Endodermal cell (in vitro differentiated cells): ENCODE measurements at regions not wholly inside any gene's neighbourhood (a gene's known extent, or its start where the extent isn't known, plus 50 kb on each side); places are given as distances from the start of the nearest gene placed in this dataset.

ENCODE experiments used
- DNase-seq: peaks from one replicate; pipeline ENCODE4 v3.0.0-alpha.2; 2017
- H3K27ac ChIP-seq: 2 replicates; pipeline ENCODE4 v1.5.1; 2013; ENCODE audit warnings: mild to moderate bottlenecking, low read depth, low read length, moderate library complexity
- H3K27me3 ChIP-seq: 2 replicates; pipeline ENCODE4 v1.6.1; 2013; ENCODE audit warnings: mild to moderate bottlenecking, low read length, moderate library complexity; ENCODE audit not compliant: insufficient read depth, control insufficient read depth, poor library complexity, severe bottlenecking
- H3K36me3 ChIP-seq: 2 replicates; pipeline ENCODE4 v1.7.0; 2013; ENCODE audit warnings: mild to moderate bottlenecking, low read length, moderate library complexity; ENCODE audit not compliant: control insufficient read depth, insufficient read depth
- H3K4me1 ChIP-seq: one replicate; pipeline ENCODE4 v1.7.0; 2013; ENCODE audit warnings: low read length; ENCODE audit not compliant: control insufficient read depth, insufficient read depth
- H3K4me3 ChIP-seq: 2 replicates; pipeline ENCODE4 v1.5.1; 2013; ENCODE audit warnings: mild to moderate bottlenecking, low read length, moderate library complexity
- H3K9ac ChIP-seq: 2 replicates; pipeline ENCODE4 v1.6.1; 2013; ENCODE audit warnings: mild to moderate bottlenecking, low read length, moderate library complexity; ENCODE audit not compliant: poor library complexity, severe bottlenecking; ENCODE audit errors: extremely low read depth
- H3K9me3 ChIP-seq: 2 replicates; pipeline ENCODE4 v1.6.1; 2013; ENCODE audit warnings: mild to moderate bottlenecking, low read length, moderate library complexity; ENCODE audit not compliant: control insufficient read depth
- H3K27ac Mint-ChIP-seq: 2 replicates; pipeline ENCODE4 v1.8.0; 2020; ENCODE audit warnings: mixed read lengths
- H3K27me3 Mint-ChIP-seq: 2 replicates; pipeline ENCODE4 v1.8.0; 2021; ENCODE audit warnings: mild to moderate bottlenecking, mixed read lengths; ENCODE audit not compliant: insufficient read depth
- H3K36me3 Mint-ChIP-seq: 2 replicates; pipeline ENCODE4 v1.8.0; 2020; ENCODE audit warnings: low read depth, mixed read lengths
- H3K4me1 Mint-ChIP-seq: 2 replicates; pipeline ENCODE4 v1.8.0; 2020; ENCODE audit warnings: mixed read lengths
- H3K4me3 Mint-ChIP-seq: 2 replicates; pipeline ENCODE4 v1.8.0; 2020; ENCODE audit warnings: mild to moderate bottlenecking, moderate library complexity, mixed read lengths
- H3K9me3 Mint-ChIP-seq: 2 replicates; pipeline ENCODE4 v1.8.0; 2020; ENCODE audit warnings: mild to moderate bottlenecking, mixed read lengths
- WGBS, 2 experiments: methylation state at CpG; one replicate each; pipeline versions ENCODE4 v1.1.5 to v1.1.7; 2013; ENCODE audit warnings: missing lambda C conversion rate in 2 of 2, mixed read lengths in 1 of 2; ENCODE audit not compliant: insufficient coverage in 1 of 2, insufficient read length in 1 of 2; 5-methylcytosine and 5-hydroxymethylcytosine counted together
- TF ChIP-seq, protein P1 (sequence below): fragments of 200-600 bp; sonication (generic); conservative IDR thresholded peaks from 2 replicates; pipeline ENCODE4 v1.5.0; 2021; ENCODE audit warnings: antibody characterized with exemption, mild to moderate bottlenecking

- Histone ChIP-seq H3K27ac (no peak overlapping the region), H3K4me1 (no peaks in the 10 kb centered on the region), H3K9me3 (no peaks in the 10 kb centered on the region), H3K36me3 (no peaks in the 10 kb centered on the region), H3K27me3 (no peaks in the 10 kb centered on the region), H3K9ac (no peak overlapping the region), H3K4me3 (no peak overlapping the region)
- Mint-ChIP-seq H3K27ac (no peak overlapping the region), H3K27me3 (no peaks in the 10 kb centered on the region), H3K36me3 (no peaks in the 10 kb centered on the region), H3K4me3 (no peak overlapping the region), H3K9me3 (no peaks in the 10 kb centered on the region), H3K4me1 (no peaks in the 10 kb centered on the region)
- no peak for DNase-seq
- WGBS, 2 experiments, result 93 to 95% methylated on average over 8 of the region's 8 CpGs
- TF ChIP-seq, protein P1, sequence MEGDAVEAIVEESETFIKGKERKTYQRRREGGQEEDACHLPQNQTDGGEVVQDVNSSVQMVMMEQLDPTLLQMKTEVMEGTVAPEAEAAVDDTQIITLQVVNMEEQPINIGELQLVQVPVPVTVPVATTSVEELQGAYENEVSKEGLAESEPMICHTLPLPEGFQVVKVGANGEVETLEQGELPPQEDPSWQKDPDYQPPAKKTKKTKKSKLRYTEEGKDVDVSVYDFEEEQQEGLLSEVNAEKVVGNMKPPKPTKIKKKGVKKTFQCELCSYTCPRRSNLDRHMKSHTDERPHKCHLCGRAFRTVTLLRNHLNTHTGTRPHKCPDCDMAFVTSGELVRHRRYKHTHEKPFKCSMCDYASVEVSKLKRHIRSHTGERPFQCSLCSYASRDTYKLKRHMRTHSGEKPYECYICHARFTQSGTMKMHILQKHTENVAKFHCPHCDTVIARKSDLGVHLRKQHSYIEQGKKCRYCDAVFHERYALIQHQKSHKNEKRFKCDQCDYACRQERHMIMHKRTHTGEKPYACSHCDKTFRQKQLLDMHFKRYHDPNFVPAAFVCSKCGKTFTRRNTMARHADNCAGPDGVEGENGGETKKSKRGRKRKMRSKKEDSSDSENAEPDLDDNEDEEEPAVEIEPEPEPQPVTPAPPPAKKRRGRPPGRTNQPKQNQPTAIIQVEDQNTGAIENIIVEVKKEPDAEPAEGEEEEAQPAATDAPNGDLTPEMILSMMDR, result no peak
Measured at GRCh38 chr1:244200596-244200995, 149.5 kb downstream of the ZBTB18 start.

DNA sequence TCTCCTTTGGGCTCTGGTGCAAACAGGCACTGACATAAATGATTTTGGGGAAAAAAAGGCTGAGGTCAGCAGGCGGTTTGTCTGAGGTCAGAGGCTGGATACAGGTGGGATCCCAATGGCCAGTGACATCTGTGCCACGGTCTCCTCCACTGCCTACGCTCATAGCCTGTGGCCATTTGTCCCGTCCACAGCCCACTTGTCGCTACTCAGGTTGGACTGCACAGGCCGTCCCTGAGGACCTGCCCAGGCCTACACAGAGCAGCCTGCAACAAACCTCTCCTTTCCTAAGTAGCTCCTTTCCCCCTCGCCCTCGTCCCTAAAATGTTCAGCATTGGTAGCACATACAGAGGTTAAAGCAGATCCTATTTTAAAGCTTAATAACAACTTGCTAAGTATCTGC is 150.7 kb downstream of the ZBTB18 start:
- Mint-ChIP-seq H3K9me3 (no peaks in the 10 kb centered on the region), H3K4me3 (no peak overlapping the region), H3K4me1 (no peaks in the 10 kb centered on the region), H3K27me3 (no peaks in the 10 kb centered on the region), H3K36me3 (no peaks in the 10 kb centered on the region), H3K27ac (no peak overlapping the region)
- H3K4me1 ChIP-seq, result no peaks in the 10 kb centered on the region
- no peaks in the 10 kb centered on the region for H3K27me3 ChIP-seq
- WGBS, 2 experiments, result 90 to 93% methylated on average over 4 to 8 of the region's 8 CpGs
- H3K27ac ChIP-seq, result no peak overlapping the region
- H3K9me3 ChIP-seq, result no peaks in the 10 kb centered on the region
- H3K4me3 ChIP-seq, result no peak overlapping the region
- H3K36me3 ChIP-seq, result no peaks in the 10 kb centered on the region
- no peak for DNase-seq
- TF ChIP-seq, protein P1, result no peak
- H3K9ac ChIP-seq, result no peak overlapping the region

DNA sequence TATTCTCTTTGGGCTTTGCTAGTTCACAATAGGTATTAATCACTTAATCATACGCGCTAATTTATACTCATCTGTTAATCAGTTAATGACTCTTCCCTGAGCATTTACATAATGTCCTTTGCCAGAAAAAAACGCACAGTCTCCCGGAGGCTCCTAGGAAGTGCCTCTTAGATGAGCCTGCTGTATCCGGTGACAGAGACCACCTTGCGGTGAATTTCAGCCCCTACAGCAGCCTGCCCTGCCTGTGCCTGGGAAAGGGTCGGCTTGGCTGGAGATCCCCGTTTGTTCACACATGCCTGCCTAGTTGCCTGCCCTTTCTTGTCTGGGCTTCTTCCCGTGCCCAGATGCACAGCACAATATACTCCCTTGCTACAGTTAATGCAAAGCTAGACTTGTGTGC is 152.9 kb downstream of the ZBTB18 start:
- 87 to 95% methylated on average over 4 to 9 of the region's 9 CpGs for WGBS, 2 experiments
- Histone ChIP-seq H3K4me1 (no peaks in the 10 kb centered on the region), H3K9me3 (no peaks in the 10 kb centered on the region)

More for the DNA sequence above, 152.9 kb downstream of the ZBTB18 start:
- H3K4me3 Mint-ChIP-seq, result no peak overlapping the region
- H3K36me3 ChIP-seq, result no peaks in the 10 kb centered on the region
- no peak for DNase-seq
- no peaks in the 10 kb centered on the region for H3K36me3 Mint-ChIP-seq
- no peak overlapping the region for H3K27ac ChIP-seq
- TF ChIP-seq, protein P1, result peak; percentile 32
- no peaks in the 10 kb centered on the region for H3K9me3 Mint-ChIP-seq
- H3K4me3 ChIP-seq, result no peak overlapping the region
- no peaks in the 10 kb centered on the region for H3K4me1 Mint-ChIP-seq
- no peaks in the 10 kb centered on the region for H3K27me3 ChIP-seq
- no peak overlapping the region for H3K27ac Mint-ChIP-seq
- peaks cover 2% of the 10 kb centered on the region for H3K27me3 Mint-ChIP-seq
- no peak overlapping the region for H3K9ac ChIP-seq
